ENCODE measurements at regions not wholly inside any gene's neighbourhood (a gene's known extent, or its start where the extent isn't known, plus 50 kb on each side); places are given as distances from the start of the nearest gene placed in this dataset.

DNA sequence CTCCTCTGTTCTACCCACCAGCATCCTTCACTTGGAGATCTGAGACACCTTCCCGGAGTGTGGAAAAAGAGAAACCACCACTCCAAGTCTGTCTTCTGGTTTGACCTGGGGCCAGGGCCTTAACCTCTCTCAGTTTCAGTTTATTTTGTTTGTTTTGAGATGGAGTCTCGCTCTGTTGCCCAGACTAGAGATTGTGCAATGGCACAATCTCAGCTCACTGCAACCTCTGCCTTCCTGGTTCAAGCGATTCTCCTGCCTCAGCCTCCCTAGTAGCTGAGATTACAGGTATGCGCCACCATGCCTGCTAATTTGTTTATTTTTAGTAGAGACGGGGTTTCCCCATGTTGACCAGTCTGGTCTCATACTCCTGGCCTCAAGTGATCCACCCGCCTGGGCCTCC lies 271.1 kb upstream of the TNRC6C start:
- TF ChIP-seq POLR2AphosphoS5 (IDR thresholded peaks at IDR 0.05; ENCODE audit: low read depth, low read length): no peak
- no peak for TF ChIP-seq POLR2A (IDR thresholded peaks at IDR 0.05; ENCODE audit: low read depth, low read length)
- no peak for TF ChIP-seq TAF1 (IDR thresholded peaks at IDR 0.05; ENCODE audit: low read depth, low read length)
- TF ChIP-seq SPI1 (IDR thresholded peaks at IDR 0.05; ENCODE audit: low read depth, low read length): no peak
